A549 (cell line): ENCODE measurements at regions not wholly inside any gene's neighbourhood (a gene's known extent, or its start where the extent isn't known, plus 50 kb on each side); places are given as distances from the start of the nearest gene placed in this dataset.
A peak's percentile ranks its signal among the peaks of the same experiment; 100 is the strongest.

Experiments used
- ATAC-seq, 2 experiments: fragments of 200-7000 bp in 1 of 2; fragments of >200 bp in 1 of 2; cut with Nextera tagmentation in 1 of 2; cut with Tn5 transposase in 1 of 2; 3 replicates each; pipeline versions ENCODE4 v1.8.0 to v1.9.1; 2018 to 2020; ENCODE audit warnings: mild to moderate bottlenecking in 1 of 2, moderate library complexity in 1 of 2
- CTCF ChIA-PET: fragments of 300-600 bp; sonication (Branson Sonifier 250); formaldehyde crosslinking; extraction: SDS; loops from one replicate; lab custom pipeline; 2021; ENCODE audit warnings: antibody characterized with exemption, inconsistent platforms; lab: Yijun Ruan, JAX
- POLR2A ChIA-PET: fragments of 350-600 bp; formaldehyde crosslinking; extraction: SDS; loops from one replicate; lab custom pipeline; 2021; ENCODE audit warnings: antibody characterized with exemption, inconsistent platforms; lab: Yijun Ruan, JAX
- DNase-seq, 2 experiments: peaks; one replicate each; pipeline versions ENCODE4 v3.0.0 to v3.0.0-alpha.2; 2011 to 2016; ENCODE audit warnings: low read depth in 1 of 2, low spot score in 1 of 2
- FAIRE-seq: peaks from 2 replicates; lab custom pipeline; 2011; peaks lifted over from hg19 to GRCh38; lab: Jason Lieb, UNC
- H3K27ac ChIP-seq, 2 experiments: fragments of >200 bp; sonication (Bioruptor Twin); formaldehyde crosslinking; 3 replicates each; pipeline ENCODE4 v1.5.1; 2016 to 2017
- H3K4me1 ChIP-seq: fragments of >200 bp; sonication (Bioruptor Twin); formaldehyde crosslinking; 3 replicates; pipeline ENCODE4 v1.6.1; 2016
- H3K4me2 ChIP-seq: fragments of >200 bp; sonication (Bioruptor Twin); formaldehyde crosslinking; 3 replicates; pipeline ENCODE4 v1.6.1; 2016
- H3K4me3 ChIP-seq: fragments of >200 bp; sonication (Bioruptor Twin); formaldehyde crosslinking; 3 replicates; pipeline ENCODE4 v1.5.1; 2016
- H3K9me3 ChIP-seq: fragments of >200 bp; sonication (Bioruptor Twin); formaldehyde crosslinking; 3 replicates; pipeline ENCODE4 v1.6.1; 2016
- CBX2 ChIP-seq: fragments of 200-600 bp; sonication (generic); IDR thresholded peaks from 2 replicates; pipeline ENCODE4 v1.6.1; 2016; ENCODE audit warnings: low read depth, mild to moderate bottlenecking, borderline replicate concordance
- CHD4 ChIP-seq: fragments of 200-600 bp; sonication (generic); IDR thresholded peaks from 2 replicates; pipeline ENCODE4 v1.6.1; 2016; ENCODE audit warnings: antibody characterized with exemption, mild to moderate bottlenecking, borderline replicate concordance
- CTCF ChIP-seq: fragments of >200 bp; sonication (Bioruptor Twin); formaldehyde crosslinking; IDR thresholded peaks from 3 replicates; pipeline ENCODE4 v1.5.1; 2016
- EHF ChIP-seq: fragments of 250-450 bp; sonication (Bioruptor Pico); IDR thresholded peaks from 2 replicates; pipeline ENCODE4 v1.5.0; 2020; ENCODE audit warnings: mild to moderate bottlenecking
- EHMT2 ChIP-seq: fragments of 200-600 bp; sonication (generic); IDR thresholded peaks from 2 replicates; pipeline ENCODE4 v1.6.1; 2016; ENCODE audit warnings: antibody characterized with exemption, low read depth, mild to moderate bottlenecking, moderate library complexity
- ESRRA ChIP-seq: fragments of 150-350 bp; IDR thresholded peaks from 2 replicates; pipeline ENCODE4 v1.6.1; 2014; ENCODE audit warnings: mild to moderate bottlenecking, low read length, borderline replicate concordance
- FOXS1 ChIP-seq: fragments of 250-450 bp; sonication (Bioruptor Pico); IDR thresholded peaks from 2 replicates; pipeline ENCODE4 v1.5.0; 2020; ENCODE audit warnings: mild to moderate bottlenecking, moderate library complexity
- HES2 ChIP-seq: fragments of >200 bp; sonication (Bioruptor Twin); formaldehyde crosslinking; IDR thresholded peaks from 2 replicates; pipeline ENCODE4 v1.6.1; 2016
- HMGXB4 ChIP-seq: fragments of 250-450 bp; sonication (Bioruptor Pico); IDR thresholded peaks from 2 replicates; pipeline ENCODE4 v1.5.0; 2021; ENCODE audit warnings: mild to moderate bottlenecking, moderate library complexity, borderline replicate concordance
- HOXB13 ChIP-seq: fragments of 250-450 bp; sonication (Bioruptor Pico); IDR thresholded peaks from 2 replicates; pipeline ENCODE4 v1.5.0; 2020; ENCODE audit warnings: low read depth, mild to moderate bottlenecking, moderate library complexity
- JUN ChIP-seq, 2 experiments: fragments of >200 bp; sonication (Bioruptor Twin); formaldehyde crosslinking; IDR thresholded peaks; 2 replicates in 1 of 2; 3 replicates in 1 of 2; pipeline ENCODE4 v1.6.1; 2016 to 2017
- KDM5A ChIP-seq: fragments of 200-600 bp; sonication (generic); IDR thresholded peaks from 2 replicates; pipeline ENCODE4 v1.6.1; 2016; ENCODE audit warnings: antibody characterized with exemption, mild to moderate bottlenecking
- MAX ChIP-seq: IDR thresholded peaks from 2 replicates; pipeline ENCODE4 v1.6.1; 2012
- NFE2L2 ChIP-seq: fragments of 150-350 bp; conservative IDR thresholded peaks from 2 replicates; pipeline ENCODE4 v1.6.1; 2014; ENCODE audit warnings: low read length
- PBX3 ChIP-seq: IDR thresholded peaks from 2 replicates; pipeline ENCODE4 v1.6.1; 2012
- RAD21 ChIP-seq, 2 experiments: fragments of >200 bp in 1 of 2; sonication (Bioruptor Twin) in 1 of 2; formaldehyde crosslinking in 1 of 2; IDR thresholded peaks in 1 of 2; conservative IDR thresholded peaks in 1 of 2; 2 replicates in 1 of 2; 3 replicates in 1 of 2; pipeline ENCODE4 v1.6.1; 2012 to 2018; ENCODE audit warnings: inconsistent platforms in 1 of 2
- USF2 ChIP-seq: fragments of 450-650 bp; IDR thresholded peaks from 2 replicates; pipeline ENCODE4 v1.6.1; 2014; ENCODE audit warnings: antibody characterized with exemption
- WGBS: methylation state at CpG from one replicate; pipeline ENCODE4 v1.1.6; 2017; ENCODE audit errors: missing lambda C conversion rate; 5-methylcytosine and 5-hydroxymethylcytosine counted together

- Histone ChIP-seq H3K4me3 (no peak overlapping the region), H3K4me1 (peaks cover 40% of the 10 kb centered on the region), H3K4me2 (peak overlapping the region; percentile 37; the same call in 2 of the 3 replicates), H3K27ac (peak overlapping the region; percentile 71 to 98), H3K9me3 (no peaks in the 10 kb centered on the region)
- POLR2A ChIA-PET: no interaction called here
- no peak for DNase-seq
- CTCF ChIA-PET: interaction anchor here (0.7 kb wide), 1 partner anchor 88 kb away, joined by 3 read pairs; no protein-coding TSS in a partner anchor
- no peak for FAIRE-seq
- TF ChIP-seq EHMT2 (no peak), NFE2L2 (no peak), CTCF (no peak), PBX3 (0 out of 2 replicates have a peak, but pooled peaks have one; percentile 33), JUN (IDR thresholded peaks at IDR 0.05) (no peak), EHF (CRISPR knock-in tag) (no peak), CHD4 (no peak), ESRRA (no peak)
- TF ChIP-seq, all 56 proteins: peak for 1
- peak in 1 of 2 experiments; percentile 26; a peak in 2 of 6 replicates for ATAC-seq
- 67% methylated on average over 7 of the region's 7 CpGs for WGBS
These were observed 258.2 kb downstream of the PARN start for GRCh38 chr16:14371778-14372431.

- no peak for DNase-seq
- H3K9me3 ChIP-seq: peaks cover 7% of the 10 kb centered on the region
- H3K4me1 ChIP-seq: peaks cover 44% of the 10 kb centered on the region
- ATAC-seq: no peak
- 67% methylated on average over 6 of the region's 7 CpGs for WGBS
- TF ChIP-seq ESRRA: no peak
- TF ChIP-seq FOXS1: no peak
- TF ChIP-seq HOXB13 (CRISPR knock-in tag): no peak
- no peak for TF ChIP-seq CTCF
- ChIA-PET POLR2A (interaction anchor here (1.0 kb wide), 1 partner anchor 85 kb away, joined by 3 read pairs; no protein-coding TSS in a partner anchor), CTCF (interaction anchor here (0.7 to 1.6 kb wide), 4 partner anchors 23 to 158 kb away, joined by 3 to 4 read pairs (median 3); no protein-coding TSS in a partner anchor)
- no peak overlapping the region for H3K4me3 ChIP-seq
- peak overlapping the region; percentile 71 to 98 for H3K27ac ChIP-seq
- FAIRE-seq: no peak
- H3K4me2 ChIP-seq: no peak overlapping the region
These were observed 259.3 kb downstream of the PARN start for GRCh38 chr16:14370736-14371234.

- CTCF ChIA-PET: interaction anchor here (0.7 to 2.9 kb wide), 6 partner anchors 8 to 159 kb away, joined by 3 to 11 read pairs (median 4); no protein-coding TSS in a partner anchor
- TF ChIP-seq USF2: no peak
- no peak for TF ChIP-seq PBX3
- no peak for TF ChIP-seq HMGXB4
- no peak for TF ChIP-seq ESRRA
- TF ChIP-seq CBX2: no peak
- no peak for TF ChIP-seq RAD21 (conservative IDR thresholded peaks at IDR 0.05 in 1 of 2, IDR thresholded peaks at IDR 0.05 in 1 of 2)
- no peak for TF ChIP-seq HES2
- no peak for TF ChIP-seq MAX
- TF ChIP-seq KDM5A: no peak
- no peak for TF ChIP-seq FOXS1
These were observed 260.1 kb downstream of the PARN start for GRCh38 chr16:14369734-14370598.

More at GRCh38 chr16:14369734-14370598, 260.1 kb downstream of the PARN start:
- H3K4me2 ChIP-seq: no peak overlapping the region
- no peak overlapping the region for H3K4me3 ChIP-seq
- WGBS: 87% methylated on average over 26 of the region's 26 CpGs
- DNase-seq (no peak), ATAC-seq (no peak), FAIRE-seq (no peak)
- POLR2A ChIA-PET: interaction anchor here (1.0 kb wide), 1 partner anchor 84 kb away, joined by 3 read pairs; no protein-coding TSS in a partner anchor
- peaks cover 7% of the 10 kb centered on the region for H3K9me3 ChIP-seq
- H3K27ac ChIP-seq: peak overlapping the region; percentile 71 to 98
- peaks cover 48% of the 10 kb centered on the region for H3K4me1 ChIP-seq
